ENCODE measurements at regions not wholly inside any gene's neighbourhood (a gene's known extent, or its start where the extent isn't known, plus 50 kb on each side); places are given as distances from the start of the nearest gene placed in this dataset.

DNA sequence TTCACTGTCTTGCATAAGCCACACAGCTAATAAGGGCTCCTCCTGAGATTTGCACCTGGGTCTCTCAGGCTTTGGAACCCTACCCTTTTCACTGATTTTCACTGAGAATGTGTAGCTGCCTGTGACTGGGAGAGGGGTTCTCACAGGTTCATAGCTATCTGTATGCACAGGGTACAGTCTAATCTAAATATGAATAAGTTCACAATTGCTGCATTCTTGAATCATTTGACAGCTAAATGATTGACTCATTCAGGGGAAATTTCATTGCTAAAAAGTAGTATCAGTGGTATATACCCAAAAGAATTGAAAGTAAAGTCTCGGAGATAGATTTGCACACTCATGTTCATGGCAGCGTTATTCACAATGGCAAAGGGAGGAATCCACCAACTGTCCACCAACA is 140.7 kb downstream of the BOD1 start:
- Histone ChIP-seq H3K9ac (ENCODE audit: extremely low read depth, low read length, poor library complexity, severe bottlenecking) (no peak overlapping the region), H3K9me3 (ENCODE audit: control insufficient read depth, low read length) (no peaks in the 10 kb centered on the region), H3K36me3 (ENCODE audit: control insufficient read depth, insufficient read depth, low read length) (no peaks in the 10 kb centered on the region), H3K27ac (ENCODE audit: low read depth, low read length) (no peak overlapping the region), H3K27me3 (ENCODE audit: control insufficient read depth, insufficient read depth, low read length, poor library complexity, severe bottlenecking) (no peaks in the 10 kb centered on the region), H3K4me1 (ENCODE audit: control insufficient read depth, insufficient read depth, low read length) (no peaks in the 10 kb centered on the region), H3K4me3 (ENCODE audit: low read length) (no peak overlapping the region)
- H3K27ac Mint-ChIP-seq, result no peak overlapping the region
- TF ChIP-seq, protein P1, sequence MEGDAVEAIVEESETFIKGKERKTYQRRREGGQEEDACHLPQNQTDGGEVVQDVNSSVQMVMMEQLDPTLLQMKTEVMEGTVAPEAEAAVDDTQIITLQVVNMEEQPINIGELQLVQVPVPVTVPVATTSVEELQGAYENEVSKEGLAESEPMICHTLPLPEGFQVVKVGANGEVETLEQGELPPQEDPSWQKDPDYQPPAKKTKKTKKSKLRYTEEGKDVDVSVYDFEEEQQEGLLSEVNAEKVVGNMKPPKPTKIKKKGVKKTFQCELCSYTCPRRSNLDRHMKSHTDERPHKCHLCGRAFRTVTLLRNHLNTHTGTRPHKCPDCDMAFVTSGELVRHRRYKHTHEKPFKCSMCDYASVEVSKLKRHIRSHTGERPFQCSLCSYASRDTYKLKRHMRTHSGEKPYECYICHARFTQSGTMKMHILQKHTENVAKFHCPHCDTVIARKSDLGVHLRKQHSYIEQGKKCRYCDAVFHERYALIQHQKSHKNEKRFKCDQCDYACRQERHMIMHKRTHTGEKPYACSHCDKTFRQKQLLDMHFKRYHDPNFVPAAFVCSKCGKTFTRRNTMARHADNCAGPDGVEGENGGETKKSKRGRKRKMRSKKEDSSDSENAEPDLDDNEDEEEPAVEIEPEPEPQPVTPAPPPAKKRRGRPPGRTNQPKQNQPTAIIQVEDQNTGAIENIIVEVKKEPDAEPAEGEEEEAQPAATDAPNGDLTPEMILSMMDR (conservative IDR thresholded peaks at IDR 0.05), result no peak
- H3K9me3 Mint-ChIP-seq, result no peaks in the 10 kb centered on the region
- no peak overlapping the region for H3K4me3 Mint-ChIP-seq
- H3K36me3 Mint-ChIP-seq (ENCODE audit: low read depth), result no peaks in the 10 kb centered on the region
- 84 to 94% methylated on average over 2 of the region's 2 CpGs for WGBS, 2 experiments (ENCODE audit: insufficient coverage in 1 of 2, insufficient read length in 1 of 2)
- H3K4me1 Mint-ChIP-seq, result peaks cover 2% of the 10 kb centered on the region
- peaks cover 6% of the 10 kb centered on the region for H3K27me3 Mint-ChIP-seq (ENCODE audit: insufficient read depth)
- no peak for DNase-seq

DNA sequence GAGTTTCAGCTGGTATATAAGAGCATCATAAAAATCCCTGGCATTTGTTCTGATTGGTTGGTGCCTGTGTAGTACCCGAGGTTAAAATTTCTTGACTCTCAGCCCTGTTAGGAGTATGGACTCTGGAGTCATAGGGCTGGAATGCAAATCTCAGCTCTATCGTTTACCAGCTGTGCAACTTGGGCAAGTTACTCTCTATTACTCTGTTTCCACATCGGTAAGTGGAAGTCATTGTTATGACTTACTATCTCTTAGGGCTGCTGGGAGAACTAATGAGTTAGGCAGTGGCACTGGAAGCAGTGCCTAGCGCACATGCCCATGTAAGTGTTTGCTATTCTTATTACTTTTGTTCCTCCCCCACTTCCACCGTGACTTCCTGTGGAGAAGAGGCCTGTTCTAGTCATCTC is 141.6 kb downstream of the BOD1 start:
- Histone ChIP-seq H3K36me3 (ENCODE audit: control insufficient read depth, insufficient read depth, low read length) (no peaks in the 10 kb centered on the region), H3K9ac (ENCODE audit: extremely low read depth, low read length, poor library complexity, severe bottlenecking) (no peak overlapping the region), H3K4me1 (ENCODE audit: control insufficient read depth, insufficient read depth, low read length) (no peaks in the 10 kb centered on the region), H3K27me3 (ENCODE audit: control insufficient read depth, insufficient read depth, low read length, poor library complexity, severe bottlenecking) (no peaks in the 10 kb centered on the region), H3K27ac (ENCODE audit: low read depth, low read length) (no peak overlapping the region), H3K4me3 (ENCODE audit: low read length) (no peak overlapping the region), H3K9me3 (ENCODE audit: control insufficient read depth, low read length) (no peaks in the 10 kb centered on the region)
- H3K27ac Mint-ChIP-seq, result no peak overlapping the region
- H3K27me3 Mint-ChIP-seq (ENCODE audit: insufficient read depth), result peaks cover 6% of the 10 kb centered on the region
- 87 to 92% methylated on average over 5 of the region's 5 CpGs for WGBS, 2 experiments (ENCODE audit: insufficient coverage in 1 of 2, insufficient read length in 1 of 2)
- peaks cover 2% of the 10 kb centered on the region for H3K4me1 Mint-ChIP-seq
- no peaks in the 10 kb centered on the region for H3K36me3 Mint-ChIP-seq (ENCODE audit: low read depth)
- TF ChIP-seq, protein P1 (conservative IDR thresholded peaks at IDR 0.05), result no peak
- no peaks in the 10 kb centered on the region for H3K9me3 Mint-ChIP-seq
- no peak overlapping the region for H3K4me3 Mint-ChIP-seq
- no peak for DNase-seq

DNA sequence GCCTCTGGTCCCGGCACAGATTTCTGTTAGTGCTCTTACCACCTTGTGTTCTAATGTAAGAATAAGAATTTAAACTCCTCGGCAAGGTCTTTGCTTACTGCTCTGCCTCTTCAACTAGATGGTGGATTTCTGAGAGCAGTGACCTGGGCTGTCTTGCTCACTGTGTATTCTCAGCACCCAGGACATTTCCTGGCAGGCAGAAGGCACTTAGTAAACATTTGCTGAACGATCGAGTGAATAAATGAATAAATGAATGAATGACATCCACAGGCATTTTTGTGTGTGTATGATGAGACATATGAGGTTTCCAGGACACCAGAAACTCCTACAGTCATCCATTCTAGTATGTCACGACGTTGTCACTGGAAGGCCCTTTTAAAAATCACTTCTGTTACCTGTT is 143.2 kb downstream of the BOD1 start:
- H3K27ac ChIP-seq (ENCODE audit: low read depth, low read length), result peak overlapping the region; percentile 88
- H3K9ac ChIP-seq (ENCODE audit: extremely low read depth, low read length, poor library complexity, severe bottlenecking), result no peak overlapping the region
- no peaks in the 10 kb centered on the region for H3K9me3 Mint-ChIP-seq

More for the DNA sequence above, 143.2 kb downstream of the BOD1 start:
- TF ChIP-seq, protein P1 (conservative IDR thresholded peaks at IDR 0.05), result no peak
- H3K4me3 ChIP-seq (ENCODE audit: low read length), result no peak overlapping the region
- H3K4me1 Mint-ChIP-seq, result peaks cover 2% of the 10 kb centered on the region
- no peak for DNase-seq
- no peaks in the 10 kb centered on the region for H3K9me3 ChIP-seq (ENCODE audit: control insufficient read depth, low read length)
- H3K27me3 ChIP-seq (ENCODE audit: control insufficient read depth, insufficient read depth, low read length, poor library complexity, severe bottlenecking), result no peaks in the 10 kb centered on the region
- H3K36me3 ChIP-seq (ENCODE audit: control insufficient read depth, insufficient read depth, low read length), result no peaks in the 10 kb centered on the region
- no peak overlapping the region for H3K27ac Mint-ChIP-seq
- no peaks in the 10 kb centered on the region for H3K36me3 Mint-ChIP-seq (ENCODE audit: low read depth)
- H3K4me3 Mint-ChIP-seq, result no peak overlapping the region
- 85 to 94% methylated on average over 3 to 6 of the region's 6 CpGs for whole genome bisulfite sequencing, 2 experiments (ENCODE audit: insufficient coverage in 1 of 2, insufficient read length in 1 of 2)
- peaks cover 6% of the 10 kb centered on the region for H3K27me3 Mint-ChIP-seq (ENCODE audit: insufficient read depth)
- H3K4me1 ChIP-seq (ENCODE audit: control insufficient read depth, insufficient read depth, low read length), result no peaks in the 10 kb centered on the region
